ENCODE measurements at regions not wholly inside any gene's neighbourhood (a gene's known extent, or its start where the extent isn't known, plus 50 kb on each side); places are given as distances from the start of the nearest gene placed in this dataset.

DNA sequence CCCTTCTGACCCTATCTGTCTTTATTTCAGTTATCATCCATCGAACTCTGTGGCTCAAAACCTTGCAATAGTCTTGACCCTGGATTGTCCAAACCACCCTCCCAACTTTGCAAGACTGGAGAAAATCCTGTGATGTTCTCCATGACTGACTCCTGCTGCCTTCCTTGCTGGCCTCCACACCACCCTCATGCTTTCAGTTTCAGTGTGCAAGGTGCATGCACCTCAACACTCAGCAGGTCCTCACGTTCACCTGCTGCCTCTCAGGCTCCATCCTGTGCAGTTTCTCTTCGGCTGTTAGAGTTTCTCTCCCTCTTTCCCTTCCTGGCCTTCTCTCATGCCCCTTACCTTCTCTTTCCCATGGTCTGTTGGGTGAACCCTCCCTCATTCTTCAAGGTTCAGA lies 59.4 kb upstream of the ASIC2 start:
- no peak for DNase-seq (ENCODE audit: low read depth)

DNA sequence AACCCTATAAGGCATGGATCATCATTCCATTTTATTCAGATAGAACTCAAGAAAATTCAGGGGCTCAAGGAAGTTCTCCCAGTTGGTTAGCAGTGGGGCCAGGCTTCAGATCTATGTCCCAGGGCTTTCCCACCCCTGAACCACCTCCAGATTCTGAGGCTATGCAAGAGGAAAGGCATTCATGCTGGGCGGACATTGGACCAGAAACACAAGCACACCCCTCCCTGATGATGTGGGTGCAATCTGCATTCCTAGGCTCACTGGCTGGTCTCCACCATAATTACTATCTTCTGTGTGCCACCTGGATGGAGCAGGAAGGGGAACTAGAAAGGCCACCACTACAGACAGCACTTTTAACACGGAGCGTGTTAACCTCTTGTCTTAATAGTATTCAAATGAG lies 63.2 kb upstream of the ASIC2 start:
- DNase-seq (ENCODE audit: low read depth): no peak

DNA sequence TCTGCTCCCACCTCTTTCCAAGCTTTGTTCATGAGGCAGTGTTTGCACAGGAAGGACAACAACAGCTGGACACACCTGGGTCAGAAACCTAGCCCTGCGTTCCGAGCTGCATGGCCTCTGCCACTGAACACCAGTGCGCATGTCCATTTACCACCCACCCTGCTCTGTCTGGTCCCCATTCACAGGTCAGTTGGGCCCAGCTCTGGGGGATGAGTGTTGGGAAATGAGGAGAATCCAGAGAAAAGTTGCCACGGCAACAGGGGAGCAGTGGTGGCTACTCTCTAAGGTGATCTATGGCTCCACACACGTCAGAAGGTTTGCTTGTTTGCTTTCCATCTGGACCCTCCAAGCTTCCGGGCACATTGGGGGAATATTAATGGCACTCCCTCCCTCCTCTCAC lies 70.4 kb upstream of the ASIC2 start:
- DNase-seq (ENCODE audit: low read depth): no peak

DNA sequence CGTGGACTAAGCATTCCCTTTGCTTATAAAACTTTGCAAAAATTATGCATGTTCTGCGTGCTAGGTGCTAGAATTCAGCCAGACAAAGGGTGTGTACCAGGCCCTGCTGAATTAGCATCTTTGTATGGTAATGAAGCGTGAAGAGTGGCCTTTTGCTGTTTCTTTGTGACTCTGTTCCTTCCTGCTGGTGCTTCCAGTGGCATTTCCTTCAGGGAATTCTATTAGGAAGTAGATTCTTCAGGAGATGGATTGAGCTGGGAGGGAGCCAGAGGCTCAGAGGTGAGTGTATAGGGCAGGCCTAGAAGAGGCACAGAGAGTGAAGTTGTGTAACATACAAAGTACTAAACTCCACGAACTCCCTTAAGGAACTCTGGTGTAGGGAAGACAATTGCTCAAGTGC lies 73.9 kb upstream of the ASIC2 start:
- DNase-seq (ENCODE audit: low read depth): no peak

DNA sequence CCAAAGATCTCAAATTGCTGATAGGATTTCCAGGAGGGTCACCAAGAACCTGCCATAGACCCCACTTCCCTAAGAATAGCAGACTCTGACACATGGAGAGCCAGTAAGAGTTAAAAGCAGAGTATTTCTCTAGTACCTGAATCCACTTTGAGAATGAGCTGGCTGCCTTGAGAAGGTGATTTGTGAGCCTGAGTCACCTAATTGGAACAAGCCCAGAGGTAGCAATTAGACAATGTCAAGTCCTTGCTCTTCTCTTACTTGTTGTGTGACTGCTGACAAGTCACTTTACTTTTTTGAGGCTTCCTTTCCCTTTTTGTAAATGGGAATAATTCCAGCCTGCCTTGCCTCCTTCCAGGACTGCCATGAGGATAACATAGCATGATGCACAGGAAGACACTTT lies 76.1 kb upstream of the ASIC2 start:
- no peak for DNase-seq (ENCODE audit: low read depth)

DNA sequence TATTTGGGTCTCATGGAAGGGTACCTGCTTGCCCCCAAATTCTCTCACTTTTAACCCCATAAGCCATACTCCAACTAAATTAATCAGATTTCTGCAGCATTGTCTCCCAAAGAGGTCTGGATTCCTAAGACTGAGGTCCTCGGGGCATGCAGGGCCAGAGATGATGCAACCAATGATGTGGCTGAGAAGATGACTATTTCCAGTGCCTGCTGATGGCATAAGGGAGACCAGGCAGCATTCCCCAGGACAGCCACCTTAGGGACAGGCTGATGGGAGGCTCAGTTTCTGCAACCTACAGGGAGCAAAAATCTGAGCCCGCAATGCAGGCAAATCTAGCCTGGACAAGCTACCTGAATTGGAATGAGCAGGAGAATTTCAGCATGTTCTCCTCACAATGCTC lies 76.8 kb upstream of the ASIC2 start:
- DNase-seq (ENCODE audit: low read depth): no peak

DNA sequence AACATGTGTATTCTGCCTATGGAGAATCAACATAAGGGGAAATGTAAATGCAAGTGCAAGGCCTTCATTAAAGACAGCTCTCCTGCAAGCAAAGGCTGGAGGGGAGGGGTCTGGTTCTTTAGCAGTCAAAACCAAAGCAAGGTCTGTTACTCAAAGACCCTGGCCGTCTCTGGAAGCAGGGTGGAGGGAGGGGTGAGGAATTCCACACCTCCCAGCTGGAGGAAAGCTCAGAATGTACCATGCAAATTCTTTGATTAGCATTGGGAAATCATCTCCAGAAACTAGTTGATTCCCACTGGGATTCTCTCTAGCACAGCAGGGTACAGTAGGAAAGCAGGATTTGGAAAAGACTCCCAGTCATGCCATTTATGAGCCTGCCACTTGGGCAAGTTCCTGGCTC lies 77.3 kb upstream of the ASIC2 start:
- no peak for DNase-seq (ENCODE audit: low read depth)

DNA sequence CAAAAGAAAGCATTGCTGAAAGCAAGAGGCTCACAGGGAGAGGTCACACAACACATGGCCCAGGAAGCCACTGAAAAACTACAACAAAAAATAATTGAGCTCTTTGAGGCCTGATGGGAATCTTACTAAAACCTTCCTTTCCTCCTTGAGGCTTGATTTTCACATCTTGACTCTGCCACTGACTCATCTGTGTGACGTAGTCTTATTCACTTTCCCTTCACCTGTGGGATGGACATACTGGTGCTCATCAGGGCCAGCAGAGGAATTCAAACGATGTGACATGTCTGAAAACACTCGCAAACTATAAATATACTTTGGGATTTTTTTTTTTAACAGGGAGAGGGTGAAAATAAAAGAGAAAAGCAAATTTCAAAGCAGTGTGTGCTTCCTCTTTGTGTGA lies 78.3 kb upstream of the ASIC2 start:
- DNase-seq (ENCODE audit: low read depth): no peak

DNA sequence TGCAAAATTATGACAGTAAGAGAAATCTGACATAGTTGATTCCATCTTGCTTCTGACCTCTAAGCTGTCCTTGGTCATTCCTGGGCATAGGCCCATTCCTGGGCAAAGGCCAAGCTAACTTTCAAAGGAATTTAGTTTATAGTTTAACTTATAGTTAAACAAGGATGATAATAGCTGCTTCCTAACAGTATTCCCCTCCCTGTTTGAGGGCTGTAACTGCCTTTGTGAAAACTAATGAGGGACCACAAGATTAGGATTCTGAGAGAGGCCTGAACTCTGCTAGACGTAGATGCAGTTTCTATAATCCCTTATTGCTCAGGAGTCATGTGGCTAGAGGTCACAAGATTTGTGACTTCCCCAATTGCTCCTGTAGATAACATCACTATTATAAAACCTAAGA lies 80.2 kb upstream of the ASIC2 start:
- DNase-seq (ENCODE audit: low read depth): no peak

DNA sequence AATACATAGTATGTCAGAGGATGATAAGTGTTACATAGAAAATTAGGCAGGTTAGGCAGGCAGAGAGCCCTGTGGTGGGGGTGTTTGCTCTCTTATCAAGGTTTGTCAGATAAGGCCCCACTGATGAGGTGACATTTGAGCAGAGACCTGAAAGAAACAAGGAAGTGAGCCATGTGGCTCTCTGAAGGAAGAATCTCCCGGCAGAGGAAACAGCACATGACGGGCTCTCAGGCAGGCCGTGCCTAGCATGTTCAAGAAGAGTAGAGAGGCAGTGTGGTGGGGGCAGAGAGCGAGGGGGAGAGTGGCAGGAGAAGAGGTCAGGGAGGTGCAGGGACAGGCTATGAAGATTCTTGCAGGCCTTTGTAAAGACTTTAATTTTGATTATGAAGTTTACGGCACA lies 82.0 kb upstream of the ASIC2 start:
- DNase-seq (ENCODE audit: low read depth): no peak

DNA sequence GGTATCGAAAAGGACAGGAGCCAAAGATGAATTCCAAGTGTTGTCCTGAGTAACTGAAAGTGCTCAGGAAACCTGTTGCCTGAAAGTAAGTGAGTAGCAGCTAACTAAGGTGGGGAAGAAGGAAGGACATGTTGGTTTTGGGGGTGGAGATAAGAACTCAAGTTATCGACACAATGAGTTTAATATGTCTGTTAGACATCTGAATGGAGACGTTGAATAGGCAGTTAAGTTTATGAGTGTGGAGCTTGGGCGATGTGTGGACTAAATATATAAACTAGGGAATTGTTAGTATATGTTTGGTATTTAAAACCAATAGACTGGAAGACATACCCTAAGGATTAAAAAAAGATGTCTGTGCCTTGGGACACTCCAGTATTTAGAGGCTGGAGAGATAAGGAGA lies 82.7 kb upstream of the ASIC2 start:
- DNase-seq (ENCODE audit: low read depth): no peak

DNA sequence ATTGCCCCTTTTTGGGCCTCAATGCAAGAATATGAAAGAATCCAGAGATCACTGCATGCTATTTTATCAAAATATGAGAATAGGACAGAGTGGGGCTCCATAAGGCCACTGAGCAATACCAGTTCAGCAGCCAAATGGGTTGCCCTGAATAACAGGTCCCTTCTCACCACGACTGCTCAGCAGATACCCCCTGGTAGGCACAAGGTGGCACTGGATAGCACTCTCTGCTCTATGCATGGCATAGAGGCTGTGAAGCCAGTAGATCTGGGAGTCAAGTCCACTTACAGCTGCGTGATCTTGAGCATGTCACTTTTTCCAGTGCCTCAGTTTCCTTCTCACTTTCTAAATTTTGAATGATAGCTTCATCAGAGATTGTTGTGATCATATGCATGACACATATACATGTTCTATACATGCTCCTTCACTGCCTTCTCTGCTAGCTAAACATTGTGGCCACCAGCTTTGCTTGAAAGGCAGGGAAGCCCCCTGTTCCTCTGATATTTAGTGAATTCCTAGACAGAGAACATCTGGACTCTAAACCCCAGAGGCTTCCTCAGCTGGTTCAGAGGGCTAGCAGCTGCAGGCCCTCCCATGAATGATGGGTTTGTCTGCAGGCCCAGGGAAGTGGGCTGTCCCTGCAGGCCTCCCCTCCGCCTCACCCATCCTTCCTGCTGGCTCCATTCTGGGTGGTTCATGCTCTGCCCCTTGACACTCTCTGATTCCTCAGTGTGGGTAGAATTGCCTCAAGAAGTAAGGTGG lies 84.9 kb upstream of the ASIC2 start:
- DNase-seq (ENCODE audit: low read depth): no peak

DNA sequence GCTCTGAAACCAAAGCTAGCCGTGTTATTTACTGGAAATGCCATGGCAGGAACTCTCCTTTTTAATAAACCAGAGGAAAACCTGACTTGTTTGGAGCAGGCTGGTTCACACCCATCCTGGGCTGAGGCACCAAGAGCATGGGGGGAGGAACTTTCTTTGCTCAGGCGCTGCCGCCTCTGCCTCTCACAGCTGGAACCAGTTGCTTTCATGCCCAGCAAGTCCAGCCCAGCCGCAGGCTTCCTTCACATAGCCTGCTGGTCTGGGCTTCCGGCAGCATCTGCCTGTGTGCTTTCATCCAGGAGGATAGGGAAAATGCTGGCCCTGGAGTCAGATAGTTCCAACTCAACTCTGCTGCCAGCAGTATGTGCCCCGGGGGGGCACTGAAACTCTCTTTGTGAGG lies 88.1 kb upstream of the ASIC2 start:
- no peak for DNase-seq (ENCODE audit: low read depth)

DNA sequence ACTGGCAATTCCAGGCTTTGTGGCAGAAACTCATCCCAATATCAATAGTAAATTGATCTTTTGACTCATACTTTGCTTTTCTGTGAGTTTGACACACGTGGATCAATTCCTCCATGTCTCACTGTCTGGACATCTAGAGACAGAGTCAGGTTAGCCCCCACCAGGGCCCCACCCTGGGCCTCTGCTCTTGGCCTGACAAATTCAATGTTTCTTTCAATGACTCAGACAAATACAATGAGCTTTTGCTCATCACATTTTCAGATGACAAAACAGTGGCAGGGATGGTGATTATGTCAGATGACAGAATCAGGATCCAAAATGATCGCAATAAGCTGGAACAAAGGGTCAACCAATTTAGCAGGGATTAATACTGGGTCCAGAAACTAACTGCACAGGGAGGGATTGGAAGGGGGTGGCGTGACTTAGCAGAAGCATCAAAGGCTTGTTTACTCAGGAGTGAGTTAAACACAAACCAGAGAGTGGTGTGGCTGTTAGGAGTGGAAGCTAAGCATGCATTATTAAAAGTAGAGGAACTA lies 90.5 kb upstream of the ASIC2 start:
- no peak for DNase-seq (ENCODE audit: low read depth)

DNA sequence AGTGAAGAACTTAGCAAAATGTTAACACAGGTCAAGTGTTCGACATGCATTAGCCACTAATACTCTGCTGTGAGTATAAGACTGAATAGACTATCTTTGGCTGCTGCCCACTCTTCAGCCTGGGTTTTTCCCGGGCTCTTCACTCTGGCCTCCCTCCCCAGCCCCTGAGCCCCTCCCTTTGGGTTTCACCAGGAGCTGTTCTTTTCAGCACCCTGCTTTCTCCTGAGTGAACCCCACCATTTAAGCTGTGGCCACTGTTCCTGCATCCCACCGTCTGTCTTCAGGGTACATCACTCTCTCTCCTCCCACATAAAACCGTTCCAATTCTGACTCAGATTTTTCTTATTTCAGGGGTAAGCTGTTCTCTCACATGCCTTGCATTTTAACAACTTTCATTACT lies 92.0 kb upstream of the ASIC2 start:
- no peak for DNase-seq (ENCODE audit: low read depth)

DNA sequence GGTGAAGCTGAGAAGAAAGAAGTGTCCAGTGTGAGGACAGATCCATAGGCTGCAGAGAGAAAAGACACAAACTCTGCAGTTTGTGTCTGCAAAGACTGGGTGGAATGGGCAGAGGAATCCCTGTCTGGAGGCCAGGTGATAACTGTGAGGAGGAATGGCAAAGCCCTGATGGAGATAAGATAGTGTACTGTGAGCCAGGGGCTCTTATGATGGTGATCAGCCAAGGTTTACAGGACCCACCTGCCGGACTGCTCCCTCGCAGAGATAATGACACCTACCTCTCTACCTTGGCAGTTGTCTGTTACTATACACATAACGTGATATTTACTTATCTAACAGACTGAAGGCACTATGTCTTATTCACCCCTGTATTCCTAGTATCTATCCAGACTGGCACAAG lies 92.6 kb upstream of the ASIC2 start:
- no peak for DNase-seq (ENCODE audit: low read depth)

DNA sequence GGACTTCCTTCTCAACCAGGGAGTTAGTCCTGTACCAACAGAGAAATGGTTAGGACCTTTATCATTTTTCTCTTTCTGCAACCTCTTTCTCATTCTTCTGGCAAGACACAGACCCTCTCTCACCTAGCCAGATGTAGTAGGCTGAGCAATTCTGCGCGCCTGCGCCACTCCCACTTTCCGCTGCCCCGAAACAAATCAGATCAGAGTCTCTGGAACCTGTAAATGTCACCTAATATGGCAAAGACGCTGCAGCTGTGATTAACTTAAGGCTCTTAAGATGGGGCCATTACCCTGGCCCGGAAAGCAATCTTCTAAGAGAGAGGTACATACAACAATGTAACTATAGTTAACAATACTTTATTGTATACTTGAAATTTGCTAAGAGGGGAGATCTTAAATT lies 94.3 kb upstream of the ASIC2 start:
- no peak for DNase-seq (ENCODE audit: low read depth)

DNA sequence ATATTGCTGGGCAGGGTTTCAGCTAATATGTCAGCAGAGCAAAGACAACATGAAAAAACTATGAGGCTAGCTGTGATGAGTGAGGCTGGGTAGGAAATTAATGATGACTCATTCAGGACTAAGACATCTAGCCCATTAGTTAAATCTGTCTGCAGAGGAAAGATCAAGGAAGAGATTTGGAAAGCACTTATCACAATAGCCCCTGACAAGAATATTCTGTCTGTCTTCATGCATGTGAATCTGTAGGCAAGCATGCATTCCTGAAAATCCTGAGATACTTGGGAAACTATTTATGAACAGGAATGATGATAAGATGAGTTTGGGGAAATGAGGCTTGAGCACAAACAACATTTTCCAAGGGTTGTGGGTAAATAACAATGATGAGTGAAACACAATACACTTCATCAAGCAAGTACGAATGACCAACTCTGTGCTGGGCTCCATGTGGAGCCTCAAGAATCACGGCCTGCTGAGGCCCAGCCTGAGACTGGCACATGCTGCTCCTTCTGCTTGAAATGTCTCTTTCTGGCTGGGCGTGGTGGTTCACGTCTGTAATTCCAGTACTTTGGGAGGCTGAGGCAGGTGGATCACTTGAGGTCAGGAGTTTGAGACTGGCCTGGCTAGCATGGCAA lies 96.5 kb upstream of the ASIC2 start:
- DNase-seq (ENCODE audit: low read depth): no peak

DNA sequence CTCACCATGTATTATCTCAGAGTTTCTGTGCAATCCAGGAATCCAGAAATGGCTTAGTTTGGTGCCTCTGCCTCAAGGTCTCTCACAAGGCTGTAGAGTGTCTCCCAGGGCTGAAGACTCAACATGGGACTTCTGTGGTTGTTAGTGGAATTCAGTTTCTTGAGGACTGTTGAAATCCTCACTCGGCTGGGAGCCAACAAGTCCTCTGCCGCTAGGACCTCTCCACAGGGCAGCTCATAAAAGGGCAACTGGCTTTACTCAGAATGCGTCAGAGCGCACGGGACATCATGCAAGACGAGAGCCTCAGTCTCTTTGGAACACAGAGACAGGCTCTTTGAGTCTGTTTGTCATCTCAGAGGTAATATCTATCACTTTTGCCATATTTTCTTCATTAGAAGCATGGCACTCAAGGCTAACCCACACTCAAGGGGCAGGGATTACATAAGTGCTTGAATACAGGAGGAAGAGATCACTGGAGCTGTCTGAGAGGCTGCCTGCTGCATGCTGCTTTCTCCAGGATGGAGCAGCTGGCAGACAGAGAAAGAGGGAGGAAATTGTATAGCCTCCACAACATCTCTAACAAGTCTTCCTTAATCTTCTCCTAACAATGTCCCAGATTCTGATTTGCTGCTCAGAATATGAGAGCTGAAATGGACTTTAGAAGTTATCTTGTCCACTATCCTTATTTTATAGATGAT lies 97.5 kb upstream of the ASIC2 start:
- DNase-seq (ENCODE audit: low read depth): no peak

DNA sequence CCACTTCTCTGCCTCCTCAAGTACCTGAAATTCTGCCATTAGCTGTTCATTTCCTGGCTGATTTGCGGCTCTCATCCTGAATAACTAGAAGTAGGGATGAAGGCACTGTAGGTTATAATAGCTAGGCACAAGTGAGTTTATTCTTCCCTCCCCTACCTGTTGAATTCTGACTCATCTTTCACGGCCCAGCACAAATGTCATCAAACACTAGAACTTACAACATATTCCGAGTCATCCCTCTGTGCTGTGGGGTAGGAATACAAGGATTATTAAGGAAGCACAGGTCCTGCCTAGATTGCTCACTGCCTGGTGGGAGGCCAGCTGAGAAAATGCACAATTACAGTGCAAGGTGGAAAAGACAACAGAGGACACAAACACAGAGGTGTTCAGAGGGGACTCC lies 103.7 kb upstream of the ASIC2 start:
- DNase-seq (ENCODE audit: low read depth): no peak

DNA sequence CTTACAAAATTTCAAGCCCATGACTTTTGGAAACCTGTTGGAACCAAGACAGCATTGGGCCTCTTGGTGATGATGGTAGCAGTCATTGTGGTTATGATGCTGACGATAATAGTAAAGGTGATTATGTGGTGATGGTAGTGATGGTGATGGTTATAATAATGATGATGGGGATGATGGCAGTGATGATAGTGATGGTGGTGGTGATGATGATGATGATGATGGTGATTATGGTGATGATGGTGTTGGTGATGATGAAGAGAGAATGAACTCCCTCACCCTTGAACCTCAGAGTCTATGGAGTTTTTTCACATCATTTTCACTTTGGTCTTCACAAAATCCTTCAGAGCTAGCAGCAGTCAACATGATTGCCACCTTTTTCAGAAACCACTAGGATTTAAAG lies 105.3 kb upstream of the ASIC2 start:
- DNase-seq (ENCODE audit: low read depth): no peak

DNA sequence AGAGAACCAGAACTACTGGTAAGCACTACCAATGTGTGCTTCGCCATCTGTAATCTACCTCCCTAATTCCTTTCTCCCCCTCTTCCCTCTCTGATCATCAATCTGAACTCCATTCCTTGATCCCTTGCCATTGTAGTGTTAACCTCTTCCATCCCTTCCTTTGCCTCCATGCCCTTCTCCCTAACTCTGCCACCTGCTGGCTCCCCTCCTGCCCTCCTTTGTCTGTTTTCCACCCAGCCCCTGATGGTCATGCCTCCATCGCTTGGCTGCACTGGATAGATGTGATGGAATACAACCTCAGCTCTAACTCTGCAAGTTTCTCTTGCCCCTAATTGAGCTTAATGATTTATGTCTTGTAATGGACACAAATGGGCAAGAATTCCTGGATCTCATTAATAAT lies 108.2 kb upstream of the ASIC2 start:
- DNase-seq (ENCODE audit: low read depth): no peak

DNA sequence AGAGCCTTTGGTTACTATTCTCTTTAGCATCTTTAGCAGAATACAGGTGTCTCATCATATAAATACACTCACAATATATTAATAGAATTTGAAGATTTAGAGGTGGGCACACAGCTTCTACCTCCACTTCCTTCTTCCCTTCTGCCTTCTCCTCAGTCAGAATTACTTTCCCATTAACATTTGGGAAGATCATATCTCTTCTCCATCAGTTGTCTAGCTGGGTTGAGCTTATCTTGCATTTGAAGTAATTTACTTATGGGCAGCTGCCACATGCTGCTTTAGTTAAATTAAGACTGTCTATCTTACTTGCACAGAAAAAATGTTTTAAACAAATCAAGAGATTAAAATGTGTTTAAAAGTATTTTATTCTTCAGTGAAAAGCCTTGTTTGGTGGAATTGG lies 110.1 kb upstream of the ASIC2 start:
- no peak for DNase-seq (ENCODE audit: low read depth)
